ENCODE measurements at regions not wholly inside any gene's neighbourhood (a gene's known extent, or its start where the extent isn't known, plus 50 kb on each side); places are given as distances from the start of the nearest gene placed in this dataset.

DNA sequence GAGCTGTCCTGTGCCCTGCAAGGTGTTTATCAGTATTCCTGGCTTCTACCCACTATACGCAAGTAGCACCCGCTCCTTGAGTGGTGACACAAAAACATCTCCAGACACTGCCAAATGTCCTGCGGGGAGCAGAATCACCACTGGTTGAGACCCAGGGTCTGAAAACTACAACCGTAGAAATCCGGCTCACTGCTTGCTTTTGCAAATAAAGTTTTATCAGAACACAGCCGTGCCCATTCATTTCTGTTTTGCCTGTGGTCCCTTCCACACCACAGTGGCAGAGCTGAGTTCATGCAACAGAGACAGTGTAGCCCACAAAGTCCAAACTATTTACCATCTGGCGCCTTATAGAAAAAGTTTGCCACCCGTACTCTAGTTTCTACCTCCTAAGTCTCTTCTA lies 125.7 kb upstream of the DIO3 start:
- Histone ChIP-seq H3K9me3 (no peaks in the 10 kb centered on the region), H3K4me3 (ENCODE audit: low read depth, low read length) (no peak overlapping the region), H3K27me3 (peaks cover 6% of the 10 kb centered on the region), H3K36me3 (no peaks in the 10 kb centered on the region), H3K4me1 (peaks cover 2% of the 10 kb centered on the region; the same call in 1 of the 2 replicates)
- TF ChIP-seq, protein P1, sequence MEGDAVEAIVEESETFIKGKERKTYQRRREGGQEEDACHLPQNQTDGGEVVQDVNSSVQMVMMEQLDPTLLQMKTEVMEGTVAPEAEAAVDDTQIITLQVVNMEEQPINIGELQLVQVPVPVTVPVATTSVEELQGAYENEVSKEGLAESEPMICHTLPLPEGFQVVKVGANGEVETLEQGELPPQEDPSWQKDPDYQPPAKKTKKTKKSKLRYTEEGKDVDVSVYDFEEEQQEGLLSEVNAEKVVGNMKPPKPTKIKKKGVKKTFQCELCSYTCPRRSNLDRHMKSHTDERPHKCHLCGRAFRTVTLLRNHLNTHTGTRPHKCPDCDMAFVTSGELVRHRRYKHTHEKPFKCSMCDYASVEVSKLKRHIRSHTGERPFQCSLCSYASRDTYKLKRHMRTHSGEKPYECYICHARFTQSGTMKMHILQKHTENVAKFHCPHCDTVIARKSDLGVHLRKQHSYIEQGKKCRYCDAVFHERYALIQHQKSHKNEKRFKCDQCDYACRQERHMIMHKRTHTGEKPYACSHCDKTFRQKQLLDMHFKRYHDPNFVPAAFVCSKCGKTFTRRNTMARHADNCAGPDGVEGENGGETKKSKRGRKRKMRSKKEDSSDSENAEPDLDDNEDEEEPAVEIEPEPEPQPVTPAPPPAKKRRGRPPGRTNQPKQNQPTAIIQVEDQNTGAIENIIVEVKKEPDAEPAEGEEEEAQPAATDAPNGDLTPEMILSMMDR (IDR thresholded peaks at IDR 0.05; ENCODE audit: low read depth, low read length), result no peak
- no peak for DNase-seq

DNA sequence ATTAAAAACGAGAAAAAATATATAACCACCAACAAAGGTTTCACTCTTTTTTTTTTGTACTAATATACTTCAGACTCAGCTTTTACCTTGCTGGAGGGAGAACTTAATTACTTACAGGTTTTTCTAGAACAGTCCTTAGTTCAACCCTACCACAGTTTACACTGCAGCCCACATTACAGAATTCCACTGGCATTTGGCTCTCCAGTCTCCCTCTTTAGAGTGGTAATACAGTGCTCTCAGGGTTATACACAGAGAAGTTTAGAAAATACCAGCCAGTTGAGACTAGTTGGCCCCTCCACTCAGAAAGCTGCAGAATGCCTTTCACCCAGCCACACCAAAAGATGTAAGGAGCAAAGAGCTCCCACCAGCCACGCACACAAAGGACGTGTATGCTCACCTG lies 122.3 kb upstream of the DIO3 start:
- Histone ChIP-seq H3K4me3 (ENCODE audit: low read depth, low read length) (no peak overlapping the region), H3K4me1 (peaks cover 2% of the 10 kb centered on the region; the same call in 1 of the 2 replicates), H3K36me3 (no peaks in the 10 kb centered on the region), H3K9me3 (no peaks in the 10 kb centered on the region), H3K27me3 (no peaks in the 10 kb centered on the region)
- DNase-seq, result no peak
- TF ChIP-seq, protein P1 (IDR thresholded peaks at IDR 0.05; ENCODE audit: low read depth, low read length), result no peak

DNA sequence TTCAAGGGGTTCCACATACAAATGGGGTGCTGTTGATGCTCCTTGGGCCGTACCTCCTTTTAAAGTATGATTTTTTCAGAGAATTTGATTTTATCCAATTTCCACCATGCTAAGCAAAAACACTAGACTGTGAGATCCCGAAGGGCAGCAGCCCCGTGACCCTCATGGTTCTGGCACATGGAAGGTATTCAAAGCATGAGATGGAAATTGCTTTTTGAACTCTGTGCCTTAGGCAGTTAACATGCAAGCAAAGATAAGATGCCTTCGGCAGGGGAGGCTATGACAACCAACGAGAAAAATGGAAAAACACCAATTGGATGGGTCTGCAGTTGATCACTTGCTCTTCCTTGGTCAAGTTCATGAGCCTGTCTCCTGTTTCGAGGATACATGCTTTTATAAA lies 120.8 kb upstream of the DIO3 start:
- Histone ChIP-seq H3K27me3 (no peaks in the 10 kb centered on the region), H3K36me3 (no peaks in the 10 kb centered on the region), H3K4me3 (ENCODE audit: low read depth, low read length) (no peak overlapping the region), H3K4me1 (peaks cover 2% of the 10 kb centered on the region; the same call in 1 of the 2 replicates), H3K9me3 (no peaks in the 10 kb centered on the region)
- TF ChIP-seq, protein P1 (IDR thresholded peaks at IDR 0.05; ENCODE audit: low read depth, low read length), result no peak
- DNase-seq, result no peak

DNA sequence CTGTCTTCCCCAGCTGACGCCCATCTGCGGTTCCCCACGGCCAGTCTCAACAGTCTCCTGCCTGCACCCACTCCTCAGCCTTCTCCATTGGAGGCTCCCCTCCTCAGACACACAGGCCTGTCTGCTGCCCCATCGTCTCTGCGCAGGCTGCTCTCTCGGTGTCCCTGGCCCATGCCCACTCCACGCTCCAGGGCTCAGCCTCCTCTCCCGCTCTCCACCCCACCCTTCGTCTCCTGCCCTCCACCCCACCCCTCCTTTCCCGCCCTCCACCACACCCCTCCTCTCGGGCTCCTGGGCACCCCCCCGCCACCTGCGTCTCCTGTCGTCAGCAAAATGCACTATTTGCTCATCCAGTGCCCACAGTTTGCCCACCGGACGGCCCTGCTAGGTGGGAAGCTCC lies 119.6 kb upstream of the DIO3 start:
- DNase-seq, result no peak
- Histone ChIP-seq H3K4me1 (peaks cover 2% of the 10 kb centered on the region; the same call in 1 of the 2 replicates), H3K9me3 (no peaks in the 10 kb centered on the region), H3K27me3 (no peaks in the 10 kb centered on the region), H3K36me3 (no peaks in the 10 kb centered on the region), H3K4me3 (ENCODE audit: low read depth, low read length) (no peak overlapping the region)
- TF ChIP-seq, protein P1 (IDR thresholded peaks at IDR 0.05; ENCODE audit: low read depth, low read length), result no peak

DNA sequence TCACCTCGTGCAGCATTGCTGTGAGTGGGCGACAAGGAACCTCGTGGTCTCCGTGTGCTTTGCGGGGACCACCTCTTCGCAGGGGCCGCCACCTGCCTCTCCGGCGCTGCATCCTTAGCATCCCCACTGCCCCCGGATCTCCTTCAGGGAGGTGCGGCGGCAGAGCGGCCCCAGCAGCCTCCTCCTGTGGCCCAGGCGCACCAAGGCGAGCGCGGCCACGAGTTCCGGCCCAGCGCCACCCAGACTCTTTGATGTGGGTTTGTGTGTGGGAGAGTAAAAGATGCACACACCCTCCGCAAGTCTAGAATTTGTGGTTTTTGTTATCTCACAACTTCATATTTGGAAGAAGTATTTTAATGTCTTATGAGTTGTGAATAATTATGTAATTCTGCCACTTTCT lies 118.8 kb upstream of the DIO3 start:
- DNase-seq, result no peak
- Histone ChIP-seq H3K9me3 (no peaks in the 10 kb centered on the region), H3K4me1 (peaks cover 2% of the 10 kb centered on the region; the same call in 1 of the 2 replicates), H3K4me3 (ENCODE audit: low read depth, low read length) (no peak overlapping the region), H3K36me3 (no peaks in the 10 kb centered on the region), H3K27me3 (no peaks in the 10 kb centered on the region)
- TF ChIP-seq, protein P1 (IDR thresholded peaks at IDR 0.05; ENCODE audit: low read depth, low read length), result no peak

DNA sequence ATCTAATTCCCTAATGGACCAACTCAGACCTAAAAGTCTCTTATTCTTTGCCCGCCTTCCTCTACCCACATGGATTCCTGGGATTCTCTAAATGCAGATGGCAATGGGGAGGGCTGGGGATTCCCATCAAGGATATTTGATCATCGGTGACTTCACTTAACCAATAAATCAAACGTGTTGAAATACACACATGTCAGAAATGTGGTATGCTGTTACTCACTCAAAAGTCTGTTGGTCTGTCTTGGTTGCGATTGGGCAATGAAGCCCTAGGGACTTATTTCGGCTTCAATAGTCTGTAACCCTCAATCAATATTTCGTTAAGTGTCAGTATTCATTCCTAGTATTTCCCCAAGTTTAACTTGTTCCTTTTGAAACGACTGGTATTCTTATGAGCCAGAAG lies 117.2 kb upstream of the DIO3 start:
- Histone ChIP-seq H3K4me3 (ENCODE audit: low read depth, low read length) (no peak overlapping the region), H3K36me3 (no peaks in the 10 kb centered on the region), H3K27me3 (no peaks in the 10 kb centered on the region), H3K4me1 (peaks cover 2% of the 10 kb centered on the region; the same call in 1 of the 2 replicates), H3K9me3 (no peaks in the 10 kb centered on the region)
- TF ChIP-seq, protein P1 (IDR thresholded peaks at IDR 0.05; ENCODE audit: low read depth, low read length), result no peak
- no peak for DNase-seq

All from BE2C (cell line).